Glomerular visceral epithelial cell (primary cell): ENCODE measurements at regions not wholly inside any gene's neighbourhood (a gene's known extent, or its start where the extent isn't known, plus 50 kb on each side); places are given as distances from the start of the nearest gene placed in this dataset.
"Not testable (repeated sequence)": the region's sequence is repeated elsewhere in the genome, so short reads cannot be mapped to it uniquely, and the experiment has no call there.

Experiments used
- DNase-seq: peaks from one replicate; pipeline ENCODE4 v3.0.0-alpha.2; 2016; ENCODE audit errors: extremely low spot score

DNA sequence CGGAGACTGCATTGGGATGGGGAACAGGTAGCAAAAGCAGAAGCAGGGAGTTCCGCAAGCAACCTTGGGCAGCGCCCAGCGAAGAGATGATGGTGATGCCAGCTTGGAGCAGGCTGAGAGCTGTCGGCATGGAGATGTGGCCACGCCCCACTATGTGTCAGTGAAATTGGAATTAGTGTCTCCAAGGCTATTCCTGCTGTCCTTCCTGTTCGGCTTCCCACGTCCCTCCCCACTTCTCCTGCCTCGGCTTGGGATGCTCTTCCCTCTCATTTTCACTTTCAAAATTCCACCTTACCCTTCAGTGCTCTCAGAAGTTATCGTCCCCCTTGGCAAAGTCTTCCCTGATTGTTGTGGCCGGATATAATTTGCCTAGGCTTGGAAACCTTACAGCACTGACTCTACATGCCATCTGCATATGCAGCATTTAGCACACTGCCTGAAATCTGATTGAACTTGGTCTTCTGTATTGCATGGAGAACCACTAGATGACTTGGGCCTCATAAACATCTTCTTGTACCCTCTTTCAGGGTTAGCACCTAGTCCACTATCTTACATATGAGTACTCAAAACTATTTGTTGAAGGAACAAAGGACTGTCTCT lies 270.7 kb upstream of the RUNX1 start:
- DNase-seq, result no peak

DNA sequence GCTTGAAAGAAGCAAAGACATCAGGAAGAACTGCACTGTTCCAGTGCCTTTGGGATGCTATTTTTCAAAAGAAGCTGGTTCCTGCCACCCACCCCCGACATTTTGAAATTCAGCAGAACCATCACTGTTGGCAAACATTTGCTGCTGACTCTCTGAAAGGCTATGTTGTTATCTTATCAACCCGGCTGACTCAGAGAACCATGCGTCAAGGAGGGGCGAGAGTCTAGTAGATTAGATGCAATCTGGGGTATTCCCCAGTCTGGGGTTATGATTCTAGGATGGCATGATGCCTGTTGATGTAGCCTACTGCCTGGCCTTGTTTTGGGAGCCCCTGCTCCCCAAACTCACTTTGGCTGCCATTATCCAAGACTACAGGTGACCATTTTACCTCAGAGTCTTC lies 267.8 kb upstream of the RUNX1 start:
- DNase-seq, result no peak

DNA sequence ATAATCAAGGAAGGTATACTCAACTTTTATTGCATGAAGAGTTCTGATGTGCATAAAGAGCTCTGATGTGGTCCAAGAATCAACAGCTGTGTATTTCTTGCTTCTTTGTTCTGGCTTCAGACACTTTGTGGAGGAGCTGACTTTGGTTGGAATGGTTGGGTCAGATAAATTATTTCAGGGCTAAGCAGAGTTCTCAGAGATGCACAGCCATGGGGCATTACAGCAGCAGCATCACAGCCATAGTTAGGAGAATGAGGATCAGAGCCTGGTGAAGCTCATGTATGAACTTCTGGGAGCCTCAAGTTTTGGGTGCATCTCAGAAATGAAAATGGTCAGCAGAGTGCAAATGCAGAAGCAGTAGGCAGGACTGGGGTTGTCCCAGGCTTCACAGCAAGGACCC lies 267.4 kb upstream of the RUNX1 start:
- no peak for DNase-seq

DNA sequence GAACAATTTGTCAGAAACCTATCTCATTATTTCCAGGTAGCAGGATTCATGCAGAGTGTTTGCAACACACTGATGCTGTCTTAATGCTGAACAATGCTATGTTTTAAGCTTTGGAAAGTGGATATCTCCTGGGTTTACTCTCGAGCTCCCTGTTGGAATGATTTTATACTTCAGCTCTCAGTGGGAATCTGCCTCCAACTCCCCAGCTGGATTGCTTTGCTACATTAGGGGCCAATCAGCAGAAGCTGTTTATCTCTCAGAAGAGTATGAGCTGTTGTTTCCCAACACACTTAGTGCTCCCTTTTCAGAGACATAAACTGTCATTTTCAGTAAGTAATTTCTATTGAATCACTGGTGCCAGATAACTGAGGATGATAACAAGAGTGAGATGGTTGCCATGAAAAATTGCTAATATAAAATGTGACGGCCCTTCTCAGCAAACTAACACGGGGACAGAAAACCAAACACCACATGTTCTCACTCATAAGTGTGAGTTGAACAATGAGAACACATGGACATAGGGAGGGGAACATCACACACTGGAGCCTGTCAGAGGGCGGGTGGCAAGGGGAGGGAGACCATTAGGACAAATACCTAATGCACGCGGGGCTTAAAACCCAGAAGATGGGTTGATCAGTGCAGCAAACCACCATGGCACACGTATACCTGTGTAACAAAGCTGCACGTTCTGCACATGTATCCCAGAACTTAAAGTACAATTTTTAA lies 265.9 kb upstream of the RUNX1 start:
- no peak for DNase-seq

DNA sequence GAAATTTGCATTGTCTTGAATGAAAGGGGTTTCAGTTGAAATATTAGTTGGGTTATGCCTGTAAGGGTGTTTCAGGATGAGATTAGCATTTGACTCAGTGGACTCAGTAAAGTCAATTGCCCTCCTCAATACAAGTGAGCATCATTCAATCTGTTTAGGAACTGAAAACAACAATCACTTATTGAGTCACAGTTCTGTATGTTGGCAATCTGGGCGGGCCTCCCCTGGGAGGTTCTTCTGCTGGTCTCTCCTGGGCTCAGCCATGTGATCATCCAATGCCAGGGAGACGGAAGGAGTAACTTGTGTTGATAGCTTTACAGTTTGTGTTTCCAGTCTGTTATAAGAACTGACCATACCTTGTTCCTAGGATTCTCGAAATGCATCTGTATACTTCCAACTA lies 262.9 kb upstream of the RUNX1 start:
- no peak for DNase-seq

DNA sequence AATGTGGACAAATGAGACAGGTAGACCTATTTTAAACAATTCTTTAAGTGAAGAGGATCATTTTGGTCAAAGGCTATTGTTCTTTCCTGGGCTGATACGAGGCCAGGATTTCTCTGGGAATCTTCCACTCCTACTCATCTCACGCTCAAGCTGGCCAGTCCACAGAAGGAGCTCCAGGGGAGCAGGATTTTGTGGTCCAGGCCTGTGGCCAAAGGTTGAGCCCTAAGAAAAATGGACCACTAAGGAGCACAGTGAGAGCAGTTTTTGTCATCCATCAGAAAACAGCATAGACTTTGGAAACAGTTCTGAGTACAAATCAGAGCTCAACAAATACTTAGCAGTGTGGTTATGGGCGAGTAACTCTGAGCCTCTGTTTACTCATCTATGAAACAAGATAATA lies 260.2 kb upstream of the RUNX1 start:
- peak; percentile 22 for DNase-seq

DNA sequence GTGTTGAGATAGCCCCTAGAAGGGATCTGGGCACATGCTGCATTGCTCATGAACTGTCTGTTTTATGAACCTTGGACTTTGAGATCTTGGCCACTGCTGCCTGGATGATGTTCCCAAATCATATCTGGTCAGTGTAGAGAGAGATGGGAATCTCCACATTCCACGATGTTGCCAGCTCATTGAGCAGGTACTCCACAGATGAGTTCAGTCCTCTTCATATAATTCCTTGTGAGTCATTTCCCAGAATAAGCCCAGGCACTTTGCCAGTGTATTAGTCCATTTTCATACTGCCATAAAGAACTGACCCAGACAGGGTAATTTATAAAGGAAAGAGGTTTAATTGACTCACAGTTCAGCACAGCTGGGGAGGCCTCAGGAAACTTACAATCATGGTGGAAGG lies 254.0 kb upstream of the RUNX1 start:
- DNase-seq, result peak; percentile 96

- DNase-seq, result no peak
Measured at GRCh38 chr21:35298757-35299156, 249.7 kb upstream of the RUNX1 start.

GRCh38 chr21:35297665-35298064 lies 248.6 kb upstream of the RUNX1 start:
- no peak for DNase-seq

GRCh38 chr21:35294231-35294898 lies 245.3 kb upstream of the RUNX1 start:
- DNase-seq, result no peak

DNA sequence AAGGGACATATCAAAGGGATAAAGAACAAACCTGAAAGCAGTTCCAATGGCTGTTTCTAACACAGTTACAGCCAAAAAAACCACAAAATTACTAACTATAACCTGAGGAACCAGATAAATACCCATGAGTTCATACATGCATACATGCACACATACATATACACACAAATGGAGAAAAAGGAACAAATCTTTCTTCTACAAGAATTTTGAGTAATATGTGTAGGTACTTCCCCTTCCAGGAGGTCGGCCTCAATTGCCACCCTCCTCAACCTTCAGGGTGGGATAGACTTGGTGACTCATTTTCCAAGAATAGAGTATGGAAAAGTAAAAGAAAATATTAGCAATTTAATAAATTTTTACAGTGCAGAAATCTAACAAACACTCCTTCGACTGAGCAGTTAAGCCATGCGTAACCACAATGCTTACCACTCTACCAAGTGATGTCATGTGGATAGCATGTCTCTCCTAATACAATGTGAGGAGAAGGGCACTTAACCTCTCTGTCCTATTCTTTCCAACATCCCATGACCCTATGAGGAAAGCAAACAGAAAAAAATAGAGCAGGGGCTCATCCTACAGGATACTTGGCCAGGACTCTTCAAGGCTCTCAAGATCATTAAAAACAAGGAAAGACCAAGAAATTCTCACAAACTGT lies 243.0 kb upstream of the RUNX1 start:
- DNase-seq, result peak; percentile 93

- DNase-seq, result peak; percentile 51
Measured at GRCh38 chr21:35291034-35291433, 241.9 kb upstream of the RUNX1 start.

GRCh38 chr21:35288238-35288637 lies 239.1 kb upstream of the RUNX1 start:
- no peak for DNase-seq

DNA sequence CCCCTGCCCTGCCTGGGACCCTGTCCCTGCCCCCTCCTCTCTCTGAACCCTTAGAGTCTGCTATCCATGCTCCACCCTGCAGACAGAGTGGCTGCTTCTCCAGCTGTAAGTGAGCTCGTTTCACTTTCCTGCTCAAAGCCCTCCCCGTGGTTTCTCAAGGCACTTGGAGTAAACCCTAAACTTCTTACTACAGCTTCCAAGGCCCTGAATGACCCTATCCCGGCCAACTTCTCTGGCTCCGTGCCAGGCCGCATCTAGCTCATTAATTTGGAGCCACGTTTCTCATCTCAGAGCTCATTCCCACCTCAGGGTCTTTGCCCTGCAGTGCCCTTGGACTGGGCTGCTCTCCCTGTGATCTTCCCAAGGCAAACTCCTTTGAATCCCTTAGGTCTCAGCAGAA lies 235.1 kb upstream of the RUNX1 start:
- DNase-seq, result peak; percentile 33

DNA sequence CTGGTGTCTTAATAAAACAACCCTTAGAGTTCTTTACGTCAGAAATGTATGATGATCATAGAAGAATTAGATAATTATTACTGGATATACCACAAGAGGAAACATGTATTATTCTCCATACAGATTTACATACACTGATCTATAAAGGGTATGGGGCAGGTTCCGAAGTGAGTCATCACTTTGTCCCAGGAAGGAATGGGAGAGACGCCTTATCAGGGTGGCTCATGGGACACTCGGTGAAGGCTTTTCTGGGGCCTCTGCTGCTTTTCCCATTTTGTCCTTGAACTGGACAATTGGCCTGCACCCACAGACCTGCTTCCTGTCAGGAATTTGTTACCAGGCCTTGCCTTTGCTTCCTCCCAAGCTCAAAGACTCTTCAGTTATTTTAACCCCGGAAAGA lies 233.8 kb upstream of the RUNX1 start:
- no peak for DNase-seq

- DNase-seq, result no peak
Measured at GRCh38 chr21:35281956-35282355, 232.9 kb upstream of the RUNX1 start.

GRCh38 chr21:35280231-35280630 lies 231.1 kb upstream of the RUNX1 start:
- no peak for DNase-seq

GRCh38 chr21:35275776-35276175 lies 226.7 kb upstream of the RUNX1 start:
- no peak for DNase-seq

GRCh38 chr21:35274923-35275322 lies 225.8 kb upstream of the RUNX1 start:
- DNase-seq, result no peak

- DNase-seq, result no peak
Measured at GRCh38 chr21:35274090-35274489, 225.0 kb upstream of the RUNX1 start.

DNA sequence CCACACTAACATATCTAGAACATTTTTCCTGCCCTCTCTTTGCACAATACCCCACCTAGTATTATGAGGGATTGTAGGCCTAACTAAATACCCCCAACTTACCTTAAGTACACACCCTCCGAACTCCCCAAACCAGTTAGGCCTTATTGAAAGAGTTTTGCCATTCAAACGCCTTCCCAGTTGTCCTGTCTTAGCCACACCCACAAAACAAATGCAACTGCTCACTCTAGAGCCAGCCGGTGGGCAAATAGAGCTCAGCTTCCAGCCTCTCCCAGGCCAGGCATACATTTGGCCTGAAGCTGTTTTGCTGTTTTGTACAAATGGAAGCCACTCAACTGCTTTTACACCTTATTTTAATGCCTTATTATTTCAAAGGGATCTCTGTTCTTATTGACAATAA lies 224.2 kb upstream of the RUNX1 start:
- no peak for DNase-seq

DNA sequence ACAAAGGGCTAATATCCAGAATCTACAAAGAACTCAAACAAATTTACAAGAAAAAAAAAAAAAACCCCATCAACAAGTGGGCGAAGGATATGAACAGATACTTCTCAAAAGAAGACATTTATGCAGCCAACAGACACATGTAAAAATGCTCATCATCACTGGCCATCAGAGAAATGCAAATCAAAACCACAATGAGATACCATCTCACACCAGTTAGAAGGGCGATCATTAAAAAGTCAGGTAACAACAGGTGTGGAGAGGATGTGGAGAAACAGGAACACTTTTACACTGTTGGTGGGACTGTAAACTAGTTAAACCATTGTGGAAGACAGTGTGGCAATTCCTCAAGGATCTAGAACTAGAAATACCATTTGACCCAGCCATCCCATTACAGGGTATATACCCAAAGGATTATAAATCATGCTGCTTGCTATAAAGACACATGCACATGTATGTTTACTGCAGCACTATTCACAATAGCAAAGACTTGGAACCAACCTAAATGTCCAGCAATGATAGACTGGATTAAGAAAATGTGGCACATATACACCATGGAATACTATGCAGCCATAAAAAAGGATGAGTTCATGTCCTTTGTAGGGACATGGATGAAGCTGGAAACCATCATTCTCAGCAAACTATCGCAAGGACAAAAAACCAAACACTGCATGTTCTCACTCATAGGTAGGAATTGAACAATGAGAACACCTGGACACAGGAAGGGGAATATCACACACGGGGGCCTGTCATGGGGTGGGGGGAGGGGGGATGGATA lies 222.4 kb upstream of the RUNX1 start:
- DNase-seq, result not testable (repeated sequence)
